Stimulated activated CD4-positive, alpha-beta T cell treated with anti-CD3 and anti-CD28 coated beads, Interleukin-1b, Interleukin-23, amount 100 ng/mL, for 48 hours (primary cell): ENCODE measurements at regions not wholly inside any gene's neighbourhood (a gene's known extent, or its start where the extent isn't known, plus 50 kb on each side); places are given as distances from the start of the nearest gene placed in this dataset.

Source experiments
- DNase-seq: peaks from one replicate; pipeline ENCODE4 v3.0.0-alpha.2; 2020

DNA sequence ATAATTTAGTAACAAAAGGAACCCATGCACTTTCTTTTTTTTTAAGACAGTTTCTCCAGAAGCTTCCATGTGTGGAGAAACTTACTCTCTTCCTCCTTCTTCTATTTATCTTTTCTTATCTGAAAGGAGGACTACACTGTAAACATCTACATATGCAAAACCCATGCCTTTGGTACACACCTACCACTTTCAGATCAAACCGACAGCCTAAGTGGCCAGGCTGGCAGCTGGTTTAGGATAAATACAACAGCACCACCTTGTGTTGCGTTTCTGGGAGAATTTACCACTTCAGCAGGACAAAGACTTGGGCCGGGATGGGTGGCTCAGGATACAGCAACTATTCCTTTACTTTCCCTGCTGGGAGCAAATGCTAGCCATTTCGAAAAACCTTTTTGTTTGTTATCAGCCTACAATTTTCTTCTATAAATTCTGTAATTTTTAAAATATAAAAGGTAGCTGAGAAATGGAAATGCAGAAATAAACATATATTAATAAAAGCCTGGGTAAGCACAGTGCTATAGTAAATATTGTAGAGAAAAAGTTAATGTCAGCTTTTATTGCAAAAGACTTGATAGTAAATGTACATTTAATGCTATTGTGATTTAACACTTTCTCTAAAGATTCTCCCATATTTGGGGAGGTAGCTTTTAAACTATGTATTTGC, 94.0 kb upstream of the RFC3 start:
- peak; percentile 64 for DNase-seq

DNA sequence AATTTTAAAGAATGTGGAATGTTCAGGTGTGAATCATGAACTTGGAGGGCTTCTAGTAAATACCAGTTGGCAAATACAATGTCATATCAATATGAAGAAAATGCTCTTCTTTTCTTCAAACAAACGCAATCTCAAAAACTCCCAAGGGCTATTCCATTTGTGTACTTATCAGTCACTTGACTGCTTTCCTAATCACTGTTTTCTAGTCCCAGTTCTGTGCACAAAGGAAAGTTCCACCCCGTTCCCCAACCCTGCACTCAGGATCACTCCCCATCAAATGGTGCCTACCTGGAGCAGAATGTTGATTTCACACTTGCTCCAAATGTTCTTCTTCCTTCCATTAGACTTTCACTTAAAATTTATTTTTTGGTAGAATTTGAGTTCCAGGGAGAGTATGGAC, 92.6 kb upstream of the RFC3 start:
- DNase-seq, result no peak

DNA sequence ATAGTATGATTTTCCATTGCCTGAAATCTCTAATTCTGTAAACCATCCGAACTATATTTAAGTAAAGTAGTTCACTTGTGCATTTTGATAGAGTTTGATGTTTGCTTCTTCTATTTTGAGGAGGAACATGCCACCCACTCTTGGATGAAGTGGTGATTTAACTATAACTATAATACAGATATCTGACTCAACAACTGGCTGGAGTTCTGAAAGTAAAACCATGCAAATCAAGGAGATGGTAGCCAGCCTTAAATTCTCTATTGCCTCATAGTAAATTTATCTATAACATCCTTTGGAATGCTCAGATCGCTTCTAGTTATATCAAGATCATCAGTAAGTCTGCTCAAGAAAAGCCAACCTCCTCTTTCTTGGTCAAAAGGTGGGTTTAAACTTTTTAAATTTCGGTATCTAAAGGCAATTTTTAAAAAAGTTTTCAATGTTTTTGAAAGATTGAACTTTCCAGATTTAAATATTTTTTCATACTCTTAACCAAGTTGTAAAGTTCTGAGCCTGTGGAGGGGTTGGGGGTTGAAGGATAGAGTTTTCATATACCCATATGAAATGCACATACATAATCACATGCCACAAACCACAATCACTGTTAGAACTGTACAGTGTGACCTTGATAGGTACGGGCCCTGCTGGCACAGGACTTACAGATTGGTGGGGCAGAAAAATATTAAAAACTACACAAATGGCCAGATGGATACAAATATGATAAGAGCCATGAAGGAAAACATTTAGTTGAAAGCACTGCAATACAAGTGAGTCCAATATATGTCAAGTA, 90.5 kb upstream of the RFC3 start:
- no peak for DNase-seq

DNA sequence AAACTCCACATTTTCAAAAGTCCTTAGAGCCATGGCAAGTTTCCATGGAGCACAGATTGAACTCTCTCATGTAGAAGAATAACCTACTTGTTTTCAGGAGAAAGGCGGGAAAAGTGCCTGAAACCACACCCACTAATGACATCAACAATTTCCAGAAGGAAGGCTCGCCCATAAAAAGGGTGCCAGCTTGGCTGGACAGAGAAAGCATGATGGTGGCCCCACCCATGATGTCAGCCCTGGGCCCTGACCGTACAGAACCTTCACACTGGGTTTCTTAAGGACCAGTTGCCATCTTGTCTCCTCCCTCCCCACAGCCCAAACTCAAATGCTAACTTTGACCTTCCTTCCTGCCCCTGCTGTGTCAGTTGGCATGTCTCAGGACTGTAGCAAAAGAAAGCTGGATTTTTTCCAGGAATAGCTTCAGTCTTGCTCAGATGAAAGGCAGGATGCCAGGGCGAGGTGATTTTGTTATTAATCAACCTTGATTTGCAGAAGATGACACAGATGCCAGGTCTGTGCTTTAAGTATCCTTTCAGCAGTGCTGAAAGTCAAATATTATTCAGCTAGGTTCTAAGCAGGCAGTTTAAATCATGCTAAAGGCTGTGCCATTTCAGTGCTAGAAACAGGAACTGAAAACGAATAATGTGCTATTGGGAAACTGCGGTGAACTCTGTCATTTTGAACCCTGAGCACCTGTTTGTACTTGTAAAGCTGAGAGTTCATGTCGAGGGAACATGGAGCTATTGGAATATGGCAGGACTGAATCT, 89.5 kb upstream of the RFC3 start:
- DNase-seq, result no peak

DNA sequence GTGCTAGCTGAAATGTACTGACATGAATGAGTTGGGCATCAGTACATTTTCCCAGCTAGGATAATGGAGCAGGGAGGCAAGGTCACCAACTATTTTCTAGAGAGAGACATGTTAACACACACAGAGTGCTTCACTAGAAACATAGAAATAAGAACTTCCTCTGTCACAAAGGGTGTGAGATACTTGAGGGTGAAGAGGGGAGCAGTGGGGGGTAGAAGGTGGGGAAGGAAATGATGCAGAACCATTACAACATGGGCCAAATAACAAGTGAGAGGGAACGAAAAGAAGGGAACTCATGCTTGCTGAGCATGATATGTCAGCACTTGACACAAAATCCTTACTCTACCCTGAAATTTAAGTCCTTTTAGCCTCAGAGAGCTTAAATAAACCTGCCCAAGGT, 87.8 kb upstream of the RFC3 start:
- DNase-seq, result no peak

DNA sequence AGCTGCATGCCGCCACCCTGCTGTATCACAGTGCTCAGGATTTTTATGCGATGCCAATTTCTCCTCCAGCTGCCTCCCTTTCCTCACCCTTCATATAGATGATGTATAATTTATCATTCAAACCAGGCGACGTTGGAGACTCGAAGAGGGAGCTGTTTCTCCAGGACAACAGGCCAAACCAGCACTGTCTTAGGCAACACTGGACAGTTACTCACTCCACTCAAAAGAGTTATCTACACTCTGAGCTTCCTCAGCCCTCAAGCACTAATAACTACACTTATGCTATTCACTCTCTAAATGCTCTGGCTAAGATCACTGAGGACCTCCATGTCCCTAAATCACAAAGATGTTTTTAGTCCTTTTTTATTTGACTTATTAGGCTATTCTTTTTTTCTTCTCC, 87.3 kb upstream of the RFC3 start:
- no peak for DNase-seq

DNA sequence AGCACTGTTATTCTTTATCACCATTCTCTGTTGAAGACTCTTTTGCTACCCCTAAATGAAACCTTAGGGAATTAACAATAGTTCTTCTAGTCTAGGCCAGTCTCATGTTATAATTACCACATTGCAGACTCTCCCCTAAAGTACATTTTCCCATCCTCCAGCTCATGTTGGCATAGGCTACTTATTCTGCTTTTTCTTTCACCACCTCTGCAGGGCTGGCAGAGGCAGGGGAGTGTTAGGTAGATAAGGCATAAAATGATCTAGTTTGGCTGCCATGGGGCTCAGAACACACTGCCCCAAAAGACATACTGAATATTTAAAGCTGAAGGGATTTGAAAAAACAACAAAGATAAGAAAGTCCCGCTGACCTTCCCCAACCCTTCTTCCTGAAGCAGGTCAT, 82.7 kb upstream of the RFC3 start:
- no peak for DNase-seq

DNA sequence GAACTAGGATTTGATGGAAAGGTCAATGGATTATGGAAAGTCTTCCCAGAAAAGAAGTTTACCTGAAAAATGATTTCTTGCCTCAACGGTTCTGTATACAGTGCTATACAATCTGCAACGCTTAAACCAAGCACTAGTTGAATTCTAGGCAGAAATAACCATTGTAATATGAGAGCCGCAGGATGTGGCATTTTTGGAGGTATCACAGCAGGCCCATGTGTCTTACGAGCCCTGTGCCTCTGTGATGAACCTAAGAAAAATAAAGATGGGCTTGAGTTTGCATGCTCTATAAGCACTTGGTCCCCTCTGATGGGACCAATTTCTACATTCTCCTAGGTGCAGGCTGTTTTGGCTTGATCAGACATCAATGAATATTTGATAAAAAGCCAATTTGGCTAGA, 78.7 kb upstream of the RFC3 start:
- no peak for DNase-seq

DNA sequence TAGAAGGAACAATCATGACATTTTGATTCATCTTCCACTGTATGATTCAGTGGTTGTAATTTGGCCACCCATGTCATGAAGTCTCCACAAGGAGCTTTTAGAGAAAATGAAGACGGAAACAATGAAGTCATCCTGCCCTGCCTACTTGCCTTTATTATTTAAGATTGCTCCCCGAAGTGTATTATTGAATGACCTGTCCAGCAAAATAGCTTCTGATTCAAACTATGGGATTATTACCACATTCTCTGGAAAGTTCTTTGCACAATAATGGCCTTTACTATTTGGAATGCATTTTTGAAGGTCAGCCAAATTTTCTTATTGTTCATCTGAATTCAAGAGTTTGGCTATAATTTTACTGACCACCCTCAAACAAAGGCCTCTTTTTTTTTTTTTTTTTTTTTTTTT, 77.8 kb upstream of the RFC3 start:
- no peak for DNase-seq

DNA sequence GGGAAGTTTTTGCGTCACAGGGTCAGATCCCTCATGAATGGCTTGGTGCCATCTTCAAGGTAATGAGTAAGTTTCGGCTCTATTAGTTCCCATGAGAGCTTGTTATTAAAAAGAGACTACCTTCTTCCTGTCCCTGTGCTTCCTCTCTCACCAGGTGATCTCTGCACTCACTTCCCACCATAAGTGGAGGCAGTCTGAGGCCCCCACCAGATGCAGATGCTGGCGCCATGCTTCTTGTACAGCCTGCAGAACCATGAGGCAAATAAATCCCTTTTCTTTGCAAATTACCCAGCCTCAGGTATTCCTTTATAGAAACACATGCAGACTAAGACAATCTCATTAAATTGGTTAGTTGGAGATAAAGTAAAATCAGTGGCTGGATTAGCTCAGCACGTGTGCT, 75.6 kb upstream of the RFC3 start:
- DNase-seq, result no peak

DNA sequence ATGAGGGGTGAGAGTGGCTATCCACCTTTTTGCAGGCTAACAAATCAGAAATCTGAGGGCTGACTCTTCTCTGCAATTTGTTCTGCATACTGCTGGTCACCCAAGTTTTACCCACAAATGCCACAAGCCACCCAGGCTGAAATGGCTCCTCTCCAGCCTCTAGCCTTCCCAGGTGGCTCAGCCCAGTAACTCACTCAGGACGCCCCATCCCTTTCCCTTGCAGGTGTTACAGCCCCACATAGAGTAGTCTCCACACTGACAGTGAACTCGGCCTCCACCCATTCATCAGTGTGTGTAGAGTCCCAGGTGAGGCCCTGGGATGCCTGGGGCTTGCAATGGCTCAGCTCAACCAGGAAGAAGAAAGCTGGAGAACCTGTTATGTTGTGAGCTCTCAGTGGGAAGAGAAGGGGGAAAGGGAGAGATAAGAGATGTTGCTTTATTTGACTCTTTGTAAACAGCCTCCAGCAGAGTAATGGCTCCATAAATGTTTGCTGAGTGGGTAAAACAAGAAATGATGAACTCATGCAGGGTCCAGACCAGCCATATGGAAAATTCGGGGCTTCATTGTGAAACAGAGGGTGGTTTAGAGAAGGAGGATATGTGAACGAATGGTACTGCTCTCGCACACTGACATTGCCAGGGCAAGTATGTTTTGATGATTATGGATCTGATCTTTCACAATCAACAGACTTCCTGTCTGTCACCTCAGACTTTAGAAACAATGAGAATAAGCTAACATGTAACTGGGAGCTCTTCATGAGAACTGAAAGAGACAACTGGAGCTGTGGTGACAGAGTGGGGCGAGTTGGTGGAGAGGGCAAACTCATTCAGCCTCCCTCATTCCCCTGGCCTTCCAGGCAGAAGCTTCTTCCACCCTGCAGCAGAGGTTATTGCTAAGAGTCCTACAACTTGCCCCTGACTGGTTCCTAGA, 74.2 kb upstream of the RFC3 start:
- DNase-seq, result peak; percentile 9

DNA sequence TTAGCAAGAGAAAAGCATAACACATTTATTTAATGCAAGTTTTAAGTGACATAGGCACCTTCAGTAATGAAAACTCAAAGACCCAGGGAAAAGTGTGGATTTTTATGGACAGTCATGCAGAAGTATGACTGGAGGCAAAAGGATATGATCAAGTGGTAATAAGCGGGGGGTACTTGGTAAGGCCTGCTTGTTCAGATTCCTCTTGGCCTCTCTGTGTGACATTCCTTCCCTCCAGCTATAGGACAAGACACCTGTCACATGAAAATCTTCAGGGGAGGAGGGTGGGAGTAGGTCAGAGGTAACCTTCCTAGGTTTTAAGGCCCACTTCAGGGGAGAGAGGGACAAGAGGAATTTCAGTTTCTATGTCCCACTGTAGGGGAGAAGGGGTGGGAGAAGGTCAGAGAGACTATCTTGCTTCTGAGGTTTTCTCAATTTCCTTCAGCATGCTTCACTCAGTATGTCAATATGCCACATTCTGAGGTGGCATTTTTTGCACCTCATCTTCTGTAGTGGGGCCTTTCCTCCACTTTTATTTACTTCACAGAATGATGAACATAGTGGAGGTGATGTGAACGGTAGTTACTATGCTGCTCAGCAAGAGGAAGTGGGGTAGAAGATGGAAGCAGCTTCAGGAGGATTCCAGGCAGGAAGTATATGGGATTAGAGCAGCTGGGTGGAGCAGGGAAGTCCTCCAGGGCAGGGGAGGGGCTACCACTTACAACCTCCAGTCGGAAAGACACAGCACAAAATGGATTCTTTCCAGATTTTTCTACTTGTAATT, 73.2 kb upstream of the RFC3 start:
- DNase-seq, result no peak

DNA sequence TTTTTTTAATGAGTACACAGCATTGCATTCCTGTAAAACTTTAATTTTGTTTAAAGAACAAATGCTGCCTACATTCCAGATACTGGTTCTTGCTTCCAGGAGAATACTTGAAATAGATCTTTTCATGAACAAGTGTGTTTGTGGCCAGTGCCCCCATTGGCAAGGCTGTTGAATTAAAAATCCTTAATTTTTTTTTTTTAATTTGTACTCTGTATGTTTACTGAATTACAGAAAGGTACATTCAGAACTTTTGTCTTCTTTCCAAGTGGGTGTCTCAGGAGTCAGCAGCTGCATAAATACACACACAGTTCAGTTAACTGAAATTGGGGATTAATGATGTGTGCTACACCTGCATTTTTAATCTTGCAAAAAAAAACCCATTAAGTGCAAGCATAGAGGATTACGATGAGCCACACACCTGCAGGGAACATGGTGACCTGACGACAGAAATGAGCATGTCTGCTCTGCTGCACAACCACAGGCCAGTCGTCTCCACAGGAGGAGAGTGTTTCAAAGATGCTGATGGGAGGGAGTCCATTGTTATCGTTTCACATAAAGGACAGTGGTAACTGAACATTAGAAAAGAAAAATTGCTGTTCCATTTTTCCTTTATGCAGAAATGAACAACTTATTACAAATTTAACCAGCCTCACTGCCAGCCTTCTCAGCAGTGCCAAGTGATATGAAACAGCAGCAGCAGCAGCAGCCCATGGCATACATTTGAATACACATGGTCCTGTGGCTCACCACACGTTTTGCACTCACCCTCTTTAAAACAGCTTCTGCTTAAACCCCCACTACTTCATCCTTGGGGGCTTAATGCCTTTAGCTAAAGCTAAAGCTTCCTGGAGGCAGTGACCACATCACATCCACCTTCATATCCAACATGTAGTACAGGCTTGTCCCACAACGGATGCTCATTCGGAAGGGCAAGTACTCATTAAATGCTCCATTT, 72.3 kb upstream of the RFC3 start:
- no peak for DNase-seq

DNA sequence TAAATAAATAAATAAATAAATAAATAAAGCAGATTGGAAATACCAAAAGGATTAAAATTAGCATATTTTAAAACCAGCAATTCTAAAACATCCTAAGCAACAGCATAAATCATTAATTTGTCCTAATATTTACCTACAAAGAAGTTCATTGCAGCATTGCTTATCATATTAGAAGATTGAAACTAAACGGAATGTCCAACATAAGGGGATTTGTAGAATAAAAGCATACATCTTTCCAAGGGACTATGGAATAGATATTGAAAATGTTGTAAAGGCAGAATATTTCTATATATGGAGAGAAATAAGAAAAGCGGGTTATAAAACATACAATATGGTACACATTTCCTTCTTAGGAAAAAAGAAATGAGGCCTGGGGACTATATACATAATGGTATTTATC, 71.1 kb upstream of the RFC3 start:
- DNase-seq, result no peak

DNA sequence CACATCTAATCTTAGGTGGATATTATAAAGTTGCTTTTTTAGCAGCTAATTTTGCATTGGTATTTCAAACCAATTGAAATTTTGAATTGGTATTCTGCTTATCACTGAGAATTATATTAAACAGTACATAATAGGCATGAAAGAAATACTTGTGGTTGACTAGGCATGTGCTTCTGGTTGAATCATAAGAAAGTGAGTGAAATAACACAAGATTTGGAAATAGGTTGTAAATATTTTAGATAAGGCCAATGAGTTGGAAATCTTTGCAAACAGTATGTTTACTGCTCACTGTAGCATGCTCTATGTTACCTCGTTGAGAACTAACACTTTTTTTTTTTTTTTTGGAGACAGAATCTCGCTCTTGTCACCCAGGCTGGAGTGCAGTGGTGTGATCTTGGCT, 66.8 kb upstream of the RFC3 start:
- DNase-seq, result no peak

DNA sequence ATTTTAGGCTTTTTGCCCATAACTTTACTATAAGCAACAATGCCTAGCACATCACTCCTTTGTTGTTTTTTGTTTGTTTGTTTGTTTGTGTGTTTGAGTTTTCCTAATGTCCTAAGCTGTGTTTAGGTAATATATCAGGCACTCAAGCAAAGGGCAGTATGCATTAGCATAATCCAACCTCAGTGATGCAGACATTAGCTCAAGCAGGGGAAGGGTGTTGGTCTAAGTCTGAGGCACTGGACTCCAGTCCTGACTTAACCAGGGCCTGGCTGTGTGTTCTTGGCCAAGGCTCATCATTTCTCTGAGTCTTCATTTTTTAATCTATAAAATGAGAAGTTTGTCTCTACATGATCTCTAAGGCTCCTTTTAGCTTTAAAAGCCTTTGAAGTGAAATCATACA, 65.9 kb upstream of the RFC3 start:
- no peak for DNase-seq

DNA sequence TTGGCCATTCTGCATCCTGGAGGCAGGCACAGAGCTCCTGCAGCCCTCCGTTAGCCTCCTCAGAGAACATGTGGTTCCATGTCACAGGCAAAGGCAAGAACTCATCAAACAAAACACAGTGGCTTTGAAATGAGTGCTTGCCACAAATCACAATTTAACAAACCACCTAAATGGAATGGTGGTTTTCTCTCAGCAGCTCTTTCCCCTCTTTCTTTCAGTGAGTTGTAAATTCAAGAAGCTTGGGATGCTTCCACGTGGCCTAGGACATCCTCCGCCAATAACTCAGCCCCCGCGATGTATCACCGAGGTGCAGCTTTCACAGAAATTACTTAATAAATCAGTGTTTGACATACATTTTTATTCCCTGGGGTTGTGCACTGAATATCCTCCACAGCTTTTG, 65.4 kb upstream of the RFC3 start:
- DNase-seq, result no peak

DNA sequence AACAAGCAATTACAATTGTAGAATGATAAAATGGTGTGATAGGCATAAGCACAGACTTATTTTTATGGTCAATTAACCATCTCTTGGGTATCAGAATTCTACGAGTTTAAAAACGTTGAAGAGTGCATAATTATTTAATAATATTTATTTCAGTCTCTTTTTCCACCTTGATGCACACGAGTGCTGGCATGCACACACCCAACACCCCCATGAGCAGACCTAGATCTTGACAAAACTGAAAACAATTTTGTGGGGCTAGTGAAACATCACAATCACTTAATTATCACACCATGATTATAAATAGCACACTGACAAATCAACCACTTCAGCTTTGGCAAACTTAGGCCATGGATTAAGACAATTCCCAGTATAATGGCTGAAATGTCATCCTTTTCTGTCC, 61.0 kb upstream of the RFC3 start:
- no peak for DNase-seq

DNA sequence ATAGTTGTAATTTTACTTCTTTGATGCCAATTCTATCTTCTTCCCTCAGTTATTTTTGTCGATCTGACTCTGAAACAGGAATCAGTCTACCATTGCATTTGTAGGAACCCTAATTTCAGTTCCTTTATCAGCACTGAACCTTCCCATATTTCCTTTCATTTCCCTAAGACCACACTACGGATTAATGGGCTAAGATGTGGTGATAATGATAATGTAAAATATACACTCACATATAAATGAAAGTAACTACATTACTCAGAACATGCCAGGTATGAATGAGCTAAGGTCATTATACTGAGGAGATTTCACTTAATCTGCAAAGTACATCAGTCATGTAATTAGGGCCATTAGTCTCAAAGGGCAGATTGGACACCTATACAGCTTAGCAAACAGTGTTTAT, 60.2 kb upstream of the RFC3 start:
- DNase-seq, result no peak

DNA sequence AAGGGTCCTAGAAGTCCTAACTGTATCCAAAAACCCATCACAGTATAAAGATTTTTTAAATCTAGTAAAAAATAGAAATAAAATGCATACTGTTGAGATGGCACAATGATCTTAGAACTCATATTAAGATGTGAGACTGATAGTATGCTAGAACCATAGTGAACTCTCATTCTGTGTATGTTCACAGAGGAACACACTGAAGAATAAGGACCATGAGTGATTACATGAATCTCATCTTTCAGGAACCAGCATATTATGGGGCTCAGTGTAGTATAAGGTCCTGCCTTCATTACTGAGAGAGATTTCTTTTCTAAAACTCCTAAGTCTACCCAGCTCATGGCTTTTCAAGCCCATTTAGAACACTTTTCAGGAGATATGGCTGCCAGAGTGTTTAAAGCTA, 59.8 kb upstream of the RFC3 start:
- no peak for DNase-seq

DNA sequence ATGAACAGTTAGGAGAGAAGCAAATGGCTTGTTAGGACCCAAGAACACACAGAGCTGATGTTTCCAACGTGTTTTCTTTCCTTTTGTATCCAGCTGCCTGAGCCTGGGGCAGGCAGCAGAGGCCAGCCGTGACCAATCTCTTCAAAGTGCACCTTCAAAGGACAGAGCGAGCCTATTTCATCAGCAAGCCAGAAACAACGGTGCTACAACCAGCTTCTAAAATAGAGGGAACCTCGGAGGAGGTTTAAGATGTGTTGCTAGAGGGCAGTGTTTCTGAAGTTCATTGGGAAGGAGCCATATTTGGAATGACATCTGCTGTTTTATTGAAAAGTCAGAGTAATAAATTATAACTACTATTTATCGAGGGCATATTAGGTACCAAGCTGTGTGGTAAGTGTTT, 56.2 kb upstream of the RFC3 start:
- DNase-seq, result no peak
